ENCODE measurements at regions not wholly inside any gene's neighbourhood (a gene's known extent, or its start where the extent isn't known, plus 50 kb on each side); places are given as distances from the start of the nearest gene placed in this dataset.

DNA sequence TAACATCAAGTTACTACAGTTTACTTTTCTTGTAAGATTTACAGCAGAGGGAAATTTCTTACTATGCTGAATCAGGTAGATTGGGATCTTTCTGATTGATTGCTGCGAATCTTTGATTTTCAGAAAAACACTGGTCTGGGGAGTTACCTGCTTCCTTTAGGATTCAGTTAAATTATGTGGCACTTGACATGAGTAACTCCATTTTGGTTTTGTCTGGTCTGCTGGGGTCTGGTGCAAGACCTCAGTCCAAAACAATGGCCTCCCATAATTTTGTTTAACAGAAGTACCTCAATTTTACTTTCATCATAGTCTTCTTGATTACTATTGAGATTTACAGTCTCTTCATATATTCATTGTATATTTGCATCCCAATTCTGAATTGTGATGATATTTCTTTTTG, 775.5 kb downstream of the TRIB2 start (continued):
- TF ChIP-seq, protein P1, sequence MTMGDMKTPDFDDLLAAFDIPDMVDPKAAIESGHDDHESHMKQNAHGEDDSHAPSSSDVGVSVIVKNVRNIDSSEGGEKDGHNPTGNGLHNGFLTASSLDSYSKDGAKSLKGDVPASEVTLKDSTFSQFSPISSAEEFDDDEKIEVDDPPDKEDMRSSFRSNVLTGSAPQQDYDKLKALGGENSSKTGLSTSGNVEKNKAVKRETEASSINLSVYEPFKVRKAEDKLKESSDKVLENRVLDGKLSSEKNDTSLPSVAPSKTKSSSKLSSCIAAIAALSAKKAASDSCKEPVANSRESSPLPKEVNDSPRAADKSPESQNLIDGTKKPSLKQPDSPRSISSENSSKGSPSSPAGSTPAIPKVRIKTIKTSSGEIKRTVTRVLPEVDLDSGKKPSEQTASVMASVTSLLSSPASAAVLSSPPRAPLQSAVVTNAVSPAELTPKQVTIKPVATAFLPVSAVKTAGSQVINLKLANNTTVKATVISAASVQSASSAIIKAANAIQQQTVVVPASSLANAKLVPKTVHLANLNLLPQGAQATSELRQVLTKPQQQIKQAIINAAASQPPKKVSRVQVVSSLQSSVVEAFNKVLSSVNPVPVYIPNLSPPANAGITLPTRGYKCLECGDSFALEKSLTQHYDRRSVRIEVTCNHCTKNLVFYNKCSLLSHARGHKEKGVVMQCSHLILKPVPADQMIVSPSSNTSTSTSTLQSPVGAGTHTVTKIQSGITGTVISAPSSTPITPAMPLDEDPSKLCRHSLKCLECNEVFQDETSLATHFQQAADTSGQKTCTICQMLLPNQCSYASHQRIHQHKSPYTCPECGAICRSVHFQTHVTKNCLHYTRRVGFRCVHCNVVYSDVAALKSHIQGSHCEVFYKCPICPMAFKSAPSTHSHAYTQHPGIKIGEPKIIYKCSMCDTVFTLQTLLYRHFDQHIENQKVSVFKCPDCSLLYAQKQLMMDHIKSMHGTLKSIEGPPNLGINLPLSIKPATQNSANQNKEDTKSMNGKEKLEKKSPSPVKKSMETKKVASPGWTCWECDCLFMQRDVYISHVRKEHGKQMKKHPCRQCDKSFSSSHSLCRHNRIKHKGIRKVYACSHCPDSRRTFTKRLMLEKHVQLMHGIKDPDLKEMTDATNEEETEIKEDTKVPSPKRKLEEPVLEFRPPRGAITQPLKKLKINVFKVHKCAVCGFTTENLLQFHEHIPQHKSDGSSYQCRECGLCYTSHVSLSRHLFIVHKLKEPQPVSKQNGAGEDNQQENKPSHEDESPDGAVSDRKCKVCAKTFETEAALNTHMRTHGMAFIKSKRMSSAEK (CRISPR knock-in tag; IDR thresholded peaks at IDR 0.05; ENCODE audit: borderline replicate concordance) = no peak
- no peak for TF ChIP-seq ETV6 (CRISPR knock-in tag; IDR thresholded peaks at IDR 0.05)
- TF ChIP-seq, protein P2, sequence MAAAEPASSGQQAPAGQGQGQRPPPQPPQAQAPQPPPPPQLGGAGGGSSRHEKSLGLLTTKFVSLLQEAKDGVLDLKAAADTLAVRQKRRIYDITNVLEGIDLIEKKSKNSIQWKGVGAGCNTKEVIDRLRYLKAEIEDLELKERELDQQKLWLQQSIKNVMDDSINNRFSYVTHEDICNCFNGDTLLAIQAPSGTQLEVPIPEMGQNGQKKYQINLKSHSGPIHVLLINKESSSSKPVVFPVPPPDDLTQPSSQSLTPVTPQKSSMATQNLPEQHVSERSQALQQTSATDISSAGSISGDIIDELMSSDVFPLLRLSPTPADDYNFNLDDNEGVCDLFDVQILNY (CRISPR knock-in tag; IDR thresholded peaks at IDR 0.05) = no peak
- no peak for TF ChIP-seq RELA (CRISPR knock-in tag; IDR thresholded peaks at IDR 0.05; ENCODE audit: borderline replicate concordance)
- no peak for TF ChIP-seq TCF7 (CRISPR knock-in tag; IDR thresholded peaks at IDR 0.05; ENCODE audit: low read depth)
- TF ChIP-seq, protein P3, sequence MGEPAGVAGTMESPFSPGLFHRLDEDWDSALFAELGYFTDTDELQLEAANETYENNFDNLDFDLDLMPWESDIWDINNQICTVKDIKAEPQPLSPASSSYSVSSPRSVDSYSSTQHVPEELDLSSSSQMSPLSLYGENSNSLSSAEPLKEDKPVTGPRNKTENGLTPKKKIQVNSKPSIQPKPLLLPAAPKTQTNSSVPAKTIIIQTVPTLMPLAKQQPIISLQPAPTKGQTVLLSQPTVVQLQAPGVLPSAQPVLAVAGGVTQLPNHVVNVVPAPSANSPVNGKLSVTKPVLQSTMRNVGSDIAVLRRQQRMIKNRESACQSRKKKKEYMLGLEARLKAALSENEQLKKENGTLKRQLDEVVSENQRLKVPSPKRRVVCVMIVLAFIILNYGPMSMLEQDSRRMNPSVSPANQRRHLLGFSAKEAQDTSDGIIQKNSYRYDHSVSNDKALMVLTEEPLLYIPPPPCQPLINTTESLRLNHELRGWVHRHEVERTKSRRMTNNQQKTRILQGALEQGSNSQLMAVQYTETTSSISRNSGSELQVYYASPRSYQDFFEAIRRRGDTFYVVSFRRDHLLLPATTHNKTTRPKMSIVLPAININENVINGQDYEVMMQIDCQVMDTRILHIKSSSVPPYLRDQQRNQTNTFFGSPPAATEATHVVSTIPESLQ (CRISPR knock-in tag; IDR thresholded peaks at IDR 0.05) = no peak
- TF ChIP-seq, protein P4, sequence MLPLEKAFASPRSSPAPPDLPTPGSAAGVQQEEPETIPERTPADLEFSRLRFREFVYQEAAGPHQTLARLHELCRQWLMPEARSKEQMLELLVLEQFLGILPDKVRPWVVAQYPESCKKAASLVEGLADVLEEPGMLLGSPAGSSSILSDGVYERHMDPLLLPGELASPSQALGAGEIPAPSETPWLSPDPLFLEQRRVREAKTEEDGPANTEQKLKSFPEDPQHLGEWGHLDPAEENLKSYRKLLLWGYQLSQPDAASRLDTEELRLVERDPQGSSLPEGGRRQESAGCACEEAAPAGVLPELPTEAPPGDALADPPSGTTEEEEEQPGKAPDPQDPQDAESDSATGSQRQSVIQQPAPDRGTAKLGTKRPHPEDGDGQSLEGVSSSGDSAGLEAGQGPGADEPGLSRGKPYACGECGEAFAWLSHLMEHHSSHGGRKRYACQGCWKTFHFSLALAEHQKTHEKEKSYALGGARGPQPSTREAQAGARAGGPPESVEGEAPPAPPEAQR (CRISPR knock-in tag; IDR thresholded peaks at IDR 0.05) = no peak
- TF ChIP-seq, protein P5, sequence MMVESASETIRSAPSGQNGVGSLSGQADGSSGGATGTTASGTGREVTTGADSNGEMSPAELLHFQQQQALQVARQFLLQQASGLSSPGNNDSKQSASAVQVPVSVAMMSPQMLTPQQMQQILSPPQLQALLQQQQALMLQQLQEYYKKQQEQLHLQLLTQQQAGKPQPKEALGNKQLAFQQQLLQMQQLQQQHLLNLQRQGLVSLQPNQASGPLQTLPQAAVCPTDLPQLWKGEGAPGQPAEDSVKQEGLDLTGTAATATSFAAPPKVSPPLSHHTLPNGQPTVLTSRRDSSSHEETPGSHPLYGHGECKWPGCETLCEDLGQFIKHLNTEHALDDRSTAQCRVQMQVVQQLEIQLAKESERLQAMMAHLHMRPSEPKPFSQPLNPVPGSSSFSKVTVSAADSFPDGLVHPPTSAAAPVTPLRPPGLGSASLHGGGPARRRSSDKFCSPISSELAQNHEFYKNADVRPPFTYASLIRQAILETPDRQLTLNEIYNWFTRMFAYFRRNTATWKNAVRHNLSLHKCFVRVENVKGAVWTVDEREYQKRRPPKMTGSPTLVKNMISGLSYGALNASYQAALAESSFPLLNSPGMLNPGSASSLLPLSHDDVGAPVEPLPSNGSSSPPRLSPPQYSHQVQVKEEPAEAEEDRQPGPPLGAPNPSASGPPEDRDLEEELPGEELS (CRISPR knock-in tag; IDR thresholded peaks at IDR 0.05) = no peak
- TF ChIP-seq TP53 (CRISPR knock-in tag; IDR thresholded peaks at IDR 0.05) = no peak
- no peak for TF ChIP-seq ZNF416 (CRISPR knock-in tag; IDR thresholded peaks at IDR 0.05)
- no peak for TF ChIP-seq ZNF121 (CRISPR knock-in tag; IDR thresholded peaks at IDR 0.05)

DNA sequence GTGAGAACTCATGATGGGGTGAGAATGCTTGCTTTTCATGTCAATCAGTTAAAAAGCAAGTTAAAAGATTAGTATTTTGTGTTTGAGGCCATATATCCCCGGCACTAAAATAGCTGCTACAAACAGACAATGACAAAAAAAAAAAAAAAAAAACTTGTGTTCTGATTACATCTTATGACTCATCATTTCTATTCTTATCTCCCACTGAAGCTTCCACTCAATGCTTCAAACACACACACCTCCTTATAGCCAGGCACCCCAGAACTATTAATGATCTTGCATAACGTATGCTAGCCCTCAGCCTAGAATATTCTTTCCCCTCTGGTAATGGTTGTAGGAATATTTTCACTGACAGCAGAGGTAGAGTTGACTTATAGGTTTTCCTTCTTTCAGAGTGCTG, 778.3 kb downstream of the TRIB2 start:
- ChIA-PET CTCF (no interaction called here), POLR2A (no interaction called here)
- no peak overlapping the region for H3K27ac Mint-ChIP-seq
- no peak overlapping the region for H3K4me3 Mint-ChIP-seq
- H3K9me3 Mint-ChIP-seq = no peaks in the 10 kb centered on the region
- no peak for ATAC-seq
- H3K4me1 Mint-ChIP-seq = no peaks in the 10 kb centered on the region
- H3K27me3 Mint-ChIP-seq (ENCODE audit: low read depth) = no peaks in the 10 kb centered on the region
- no peak for DNase-seq (ENCODE audit: low spot score)
- no peaks in the 10 kb centered on the region for H3K36me3 Mint-ChIP-seq
- TF ChIP-seq, protein P6, sequence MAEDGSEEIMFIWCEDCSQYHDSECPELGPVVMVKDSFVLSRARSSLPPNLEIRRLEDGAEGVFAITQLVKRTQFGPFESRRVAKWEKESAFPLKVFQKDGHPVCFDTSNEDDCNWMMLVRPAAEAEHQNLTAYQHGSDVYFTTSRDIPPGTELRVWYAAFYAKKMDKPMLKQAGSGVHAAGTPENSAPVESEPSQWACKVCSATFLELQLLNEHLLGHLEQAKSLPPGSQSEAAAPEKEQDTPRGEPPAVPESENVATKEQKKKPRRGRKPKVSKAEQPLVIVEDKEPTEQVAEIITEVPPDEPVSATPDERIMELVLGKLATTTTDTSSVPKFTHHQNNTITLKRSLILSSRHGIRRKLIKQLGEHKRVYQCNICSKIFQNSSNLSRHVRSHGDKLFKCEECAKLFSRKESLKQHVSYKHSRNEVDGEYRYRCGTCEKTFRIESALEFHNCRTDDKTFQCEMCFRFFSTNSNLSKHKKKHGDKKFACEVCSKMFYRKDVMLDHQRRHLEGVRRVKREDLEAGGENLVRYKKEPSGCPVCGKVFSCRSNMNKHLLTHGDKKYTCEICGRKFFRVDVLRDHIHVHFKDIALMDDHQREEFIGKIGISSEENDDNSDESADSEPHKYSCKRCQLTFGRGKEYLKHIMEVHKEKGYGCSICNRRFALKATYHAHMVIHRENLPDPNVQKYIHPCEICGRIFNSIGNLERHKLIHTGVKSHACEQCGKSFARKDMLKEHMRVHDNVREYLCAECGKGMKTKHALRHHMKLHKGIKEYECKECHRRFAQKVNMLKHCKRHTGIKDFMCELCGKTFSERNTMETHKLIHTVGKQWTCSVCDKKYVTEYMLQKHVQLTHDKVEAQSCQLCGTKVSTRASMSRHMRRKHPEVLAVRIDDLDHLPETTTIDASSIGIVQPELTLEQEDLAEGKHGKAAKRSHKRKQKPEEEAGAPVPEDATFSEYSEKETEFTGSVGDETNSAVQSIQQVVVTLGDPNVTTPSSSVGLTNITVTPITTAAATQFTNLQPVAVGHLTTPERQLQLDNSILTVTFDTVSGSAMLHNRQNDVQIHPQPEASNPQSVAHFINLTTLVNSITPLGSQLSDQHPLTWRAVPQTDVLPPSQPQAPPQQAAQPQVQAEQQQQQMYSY (CRISPR knock-in tag; IDR thresholded peaks at IDR 0.05) = no peak
- no peak for TF ChIP-seq CREB1 (CRISPR knock-in tag; IDR thresholded peaks at IDR 0.05)
- TF ChIP-seq GTF2I (CRISPR knock-in tag; conservative IDR thresholded peaks at IDR 0.05) = no peak
- TF ChIP-seq, protein P7, sequence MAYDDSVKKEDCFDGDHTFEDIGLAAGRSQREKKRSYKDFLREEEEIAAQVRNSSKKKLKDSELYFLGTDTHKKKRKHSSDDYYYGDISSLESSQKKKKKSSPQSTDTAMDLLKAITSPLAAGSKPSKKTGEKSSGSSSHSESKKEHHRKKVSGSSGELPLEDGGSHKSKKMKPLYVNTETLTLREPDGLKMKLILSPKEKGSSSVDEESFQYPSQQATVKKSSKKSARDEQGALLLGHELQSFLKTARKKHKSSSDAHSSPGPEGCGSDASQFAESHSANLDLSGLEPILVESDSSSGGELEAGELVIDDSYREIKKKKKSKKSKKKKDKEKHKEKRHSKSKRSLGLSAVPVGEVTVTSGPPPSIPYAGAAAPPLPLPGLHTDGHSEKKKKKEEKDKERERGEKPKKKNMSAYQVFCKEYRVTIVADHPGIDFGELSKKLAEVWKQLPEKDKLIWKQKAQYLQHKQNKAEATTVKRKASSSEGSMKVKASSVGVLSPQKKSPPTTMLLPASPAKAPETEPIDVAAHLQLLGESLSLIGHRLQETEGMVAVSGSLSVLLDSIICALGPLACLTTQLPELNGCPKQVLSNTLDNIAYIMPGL (CRISPR knock-in tag; IDR thresholded peaks at IDR 0.05) = no peak
- no peak for TF ChIP-seq HMGA2 (CRISPR knock-in tag; IDR thresholded peaks at IDR 0.05)
- TF ChIP-seq OVOL2 (CRISPR knock-in tag; IDR thresholded peaks at IDR 0.05; ENCODE audit: borderline replicate concordance) = no peak
- TF ChIP-seq, protein P8, sequence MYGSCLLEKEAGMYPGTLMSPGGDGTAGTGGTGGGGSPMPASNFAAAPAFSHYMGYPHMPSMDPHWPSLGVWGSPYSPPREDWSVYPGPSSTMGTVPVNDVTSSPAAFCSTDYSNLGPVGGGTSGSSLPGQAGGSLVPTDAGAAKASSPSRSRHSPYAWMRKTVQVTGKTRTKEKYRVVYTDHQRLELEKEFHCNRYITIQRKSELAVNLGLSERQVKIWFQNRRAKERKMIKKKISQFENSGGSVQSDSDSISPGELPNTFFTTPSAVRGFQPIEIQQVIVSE (CRISPR knock-in tag; IDR thresholded peaks at IDR 0.05; ENCODE audit: borderline replicate concordance) = no peak
- TF ChIP-seq FOXJ3 (CRISPR knock-in tag; IDR thresholded peaks at IDR 0.05; ENCODE audit: borderline replicate concordance) = no peak

Data from WTC11 (cell line).